Gastrocnemius medialis (tissue), 4 donors: ENCODE measurements at regions not wholly inside any gene's neighbourhood (a gene's known extent, or its start where the extent isn't known, plus 50 kb on each side); places are given as distances from the start of the nearest gene placed in this dataset.

Experiments
- POLR2A ChIP-seq, 2 donors: fragments of 450-650 bp; IDR thresholded peaks; one replicate each; pipeline ENCODE4 v1.6.1; 2017; ENCODE audit warnings: antibody characterized with exemption in 2 of 2, mild to moderate bottlenecking in 2 of 2, moderate library complexity in 2 of 2
- TF ChIP-seq, protein P1 (sequence below), 5 experiments: fragments of 450-650 bp in 3 of 5; fragments of 200-600 bp in 2 of 5; sonication (generic) in 2 of 5; IDR thresholded peaks in 4 of 5; conservative IDR thresholded peaks in 1 of 5; 1 replicate in 4 of 5; 2 replicates in 1 of 5; pipeline ENCODE4 v1.5.1; 2016 to 2019; ENCODE audit warnings: antibody characterized with exemption in 5 of 5, mild to moderate bottlenecking in 3 of 5, moderate library complexity in 3 of 5

DNA sequence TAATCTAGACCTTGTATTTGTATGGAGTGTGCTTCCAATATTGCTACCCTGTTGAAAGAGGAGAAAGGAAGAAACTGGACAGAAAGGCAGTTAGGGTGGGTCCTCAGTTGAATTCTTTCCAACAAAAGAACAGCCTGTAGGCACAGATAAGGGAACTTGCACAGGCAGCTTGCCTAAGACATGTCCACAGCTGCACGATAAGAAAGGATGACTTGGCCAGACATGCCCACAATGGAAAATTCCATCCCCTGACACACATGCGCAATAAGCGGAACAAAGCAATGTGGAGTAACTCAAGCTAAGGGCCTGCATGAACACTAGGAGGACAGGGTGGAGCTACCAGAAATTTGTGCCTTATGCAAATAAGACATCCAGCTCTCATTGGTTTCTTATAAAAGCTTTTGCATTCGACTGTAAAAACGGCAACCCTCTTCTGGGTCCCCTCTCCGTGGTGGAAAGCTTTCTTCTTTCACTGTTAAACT lies 1084.7 kb upstream of the NXPH2 start:
- TF ChIP-seq, protein P1, sequence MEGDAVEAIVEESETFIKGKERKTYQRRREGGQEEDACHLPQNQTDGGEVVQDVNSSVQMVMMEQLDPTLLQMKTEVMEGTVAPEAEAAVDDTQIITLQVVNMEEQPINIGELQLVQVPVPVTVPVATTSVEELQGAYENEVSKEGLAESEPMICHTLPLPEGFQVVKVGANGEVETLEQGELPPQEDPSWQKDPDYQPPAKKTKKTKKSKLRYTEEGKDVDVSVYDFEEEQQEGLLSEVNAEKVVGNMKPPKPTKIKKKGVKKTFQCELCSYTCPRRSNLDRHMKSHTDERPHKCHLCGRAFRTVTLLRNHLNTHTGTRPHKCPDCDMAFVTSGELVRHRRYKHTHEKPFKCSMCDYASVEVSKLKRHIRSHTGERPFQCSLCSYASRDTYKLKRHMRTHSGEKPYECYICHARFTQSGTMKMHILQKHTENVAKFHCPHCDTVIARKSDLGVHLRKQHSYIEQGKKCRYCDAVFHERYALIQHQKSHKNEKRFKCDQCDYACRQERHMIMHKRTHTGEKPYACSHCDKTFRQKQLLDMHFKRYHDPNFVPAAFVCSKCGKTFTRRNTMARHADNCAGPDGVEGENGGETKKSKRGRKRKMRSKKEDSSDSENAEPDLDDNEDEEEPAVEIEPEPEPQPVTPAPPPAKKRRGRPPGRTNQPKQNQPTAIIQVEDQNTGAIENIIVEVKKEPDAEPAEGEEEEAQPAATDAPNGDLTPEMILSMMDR (IDR thresholded peaks at IDR 0.05 in 4 of 5, conservative IDR thresholded peaks at IDR 0.05 in 1 of 5), result no peak
- TF ChIP-seq POLR2A (IDR thresholded peaks at IDR 0.05), result no peak
